ENCODE measurements at regions not wholly inside any gene's neighbourhood (a gene's known extent, or its start where the extent isn't known, plus 50 kb on each side); places are given as distances from the start of the nearest gene placed in this dataset.

DNA sequence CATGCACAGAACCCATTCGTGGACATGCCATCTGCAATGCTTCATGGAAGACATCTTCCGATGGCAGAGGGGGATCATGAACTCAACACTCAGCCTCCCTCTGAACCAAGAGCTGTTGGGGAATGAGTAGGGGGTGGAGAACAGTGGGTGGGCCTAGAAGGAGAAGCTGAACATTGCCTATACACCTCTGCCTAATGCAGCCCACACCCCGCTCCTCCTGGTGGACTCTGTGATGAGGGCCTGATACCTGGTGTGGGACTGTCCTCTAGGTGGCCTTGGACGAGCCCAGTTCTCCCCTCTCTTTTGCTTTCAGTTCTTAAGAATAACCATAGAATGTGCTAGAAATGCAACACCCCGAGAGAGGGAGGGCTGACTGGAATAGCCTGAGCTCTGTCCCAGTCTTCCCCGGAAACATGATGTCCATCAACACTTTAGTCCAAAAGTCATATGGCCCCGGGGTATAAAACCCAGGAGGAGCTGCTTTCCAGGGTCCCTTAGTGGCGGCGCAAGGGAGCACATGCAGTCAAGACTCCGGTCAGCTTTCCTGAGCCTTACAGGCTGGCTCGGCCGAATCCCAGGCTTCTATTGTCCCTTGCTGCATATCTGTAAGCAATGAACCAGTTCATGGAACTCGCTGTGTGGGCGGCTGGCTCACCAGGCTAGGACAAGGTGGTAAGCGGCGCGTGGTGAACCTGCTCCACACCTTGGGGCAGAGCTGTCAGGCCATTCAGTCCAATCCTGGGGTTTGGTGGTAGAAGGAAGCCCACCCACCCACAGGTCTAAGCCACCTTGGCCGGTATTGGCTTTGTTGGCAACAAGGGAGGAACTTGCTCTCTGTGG lies 216.9 kb downstream of the CTTN start:
- H3K27me3 Mint-ChIP-seq (ENCODE audit: low read depth) = peaks cover 29% of the 10 kb centered on the region
- peaks cover 4% of the 10 kb centered on the region for H3K9me3 Mint-ChIP-seq
- TF ChIP-seq, protein P1, sequence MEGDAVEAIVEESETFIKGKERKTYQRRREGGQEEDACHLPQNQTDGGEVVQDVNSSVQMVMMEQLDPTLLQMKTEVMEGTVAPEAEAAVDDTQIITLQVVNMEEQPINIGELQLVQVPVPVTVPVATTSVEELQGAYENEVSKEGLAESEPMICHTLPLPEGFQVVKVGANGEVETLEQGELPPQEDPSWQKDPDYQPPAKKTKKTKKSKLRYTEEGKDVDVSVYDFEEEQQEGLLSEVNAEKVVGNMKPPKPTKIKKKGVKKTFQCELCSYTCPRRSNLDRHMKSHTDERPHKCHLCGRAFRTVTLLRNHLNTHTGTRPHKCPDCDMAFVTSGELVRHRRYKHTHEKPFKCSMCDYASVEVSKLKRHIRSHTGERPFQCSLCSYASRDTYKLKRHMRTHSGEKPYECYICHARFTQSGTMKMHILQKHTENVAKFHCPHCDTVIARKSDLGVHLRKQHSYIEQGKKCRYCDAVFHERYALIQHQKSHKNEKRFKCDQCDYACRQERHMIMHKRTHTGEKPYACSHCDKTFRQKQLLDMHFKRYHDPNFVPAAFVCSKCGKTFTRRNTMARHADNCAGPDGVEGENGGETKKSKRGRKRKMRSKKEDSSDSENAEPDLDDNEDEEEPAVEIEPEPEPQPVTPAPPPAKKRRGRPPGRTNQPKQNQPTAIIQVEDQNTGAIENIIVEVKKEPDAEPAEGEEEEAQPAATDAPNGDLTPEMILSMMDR (IDR thresholded peaks at IDR 0.05; ENCODE audit: unreplicated experiment in 3 of 3) = no peak
- no peaks in the 10 kb centered on the region for H3K36me3 Mint-ChIP-seq (ENCODE audit: low read depth)
- no peak overlapping the region for H3K27ac Mint-ChIP-seq
- peaks cover 19% of the 10 kb centered on the region for H3K4me1 Mint-ChIP-seq
- no peak overlapping the region for H3K4me3 Mint-ChIP-seq

DNA sequence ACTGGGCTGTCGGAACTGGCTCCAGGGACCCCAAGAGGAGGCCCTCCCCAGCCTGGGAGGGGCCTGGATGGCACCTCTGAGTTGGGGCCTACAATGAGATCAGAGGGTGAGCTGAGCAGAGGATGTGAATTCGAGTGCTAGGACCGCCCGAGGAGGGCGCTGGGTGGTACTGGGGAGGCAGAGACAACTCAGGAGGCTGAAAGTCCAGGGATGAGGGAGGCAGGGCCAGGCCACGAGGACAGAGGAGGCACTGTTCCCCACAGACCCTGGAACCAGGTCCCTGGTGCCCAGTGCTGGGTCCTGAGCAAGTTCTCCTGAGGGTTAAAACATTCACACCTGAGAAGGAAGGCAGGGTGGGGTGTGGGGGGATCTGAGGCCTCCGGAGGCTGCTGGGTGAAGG lies 218.0 kb downstream of the CTTN start:
- TF ChIP-seq, protein P1 (IDR thresholded peaks at IDR 0.05; ENCODE audit: unreplicated experiment in 3 of 3) = no peak
- Mint-ChIP-seq H3K36me3 (ENCODE audit: low read depth) (no peaks in the 10 kb centered on the region), H3K27me3 (ENCODE audit: low read depth) (peaks cover 18% of the 10 kb centered on the region), H3K9me3 (peaks cover 4% of the 10 kb centered on the region), H3K27ac (no peak overlapping the region), H3K4me1 (peaks cover 8% of the 10 kb centered on the region), H3K4me3 (no peak overlapping the region)

DNA sequence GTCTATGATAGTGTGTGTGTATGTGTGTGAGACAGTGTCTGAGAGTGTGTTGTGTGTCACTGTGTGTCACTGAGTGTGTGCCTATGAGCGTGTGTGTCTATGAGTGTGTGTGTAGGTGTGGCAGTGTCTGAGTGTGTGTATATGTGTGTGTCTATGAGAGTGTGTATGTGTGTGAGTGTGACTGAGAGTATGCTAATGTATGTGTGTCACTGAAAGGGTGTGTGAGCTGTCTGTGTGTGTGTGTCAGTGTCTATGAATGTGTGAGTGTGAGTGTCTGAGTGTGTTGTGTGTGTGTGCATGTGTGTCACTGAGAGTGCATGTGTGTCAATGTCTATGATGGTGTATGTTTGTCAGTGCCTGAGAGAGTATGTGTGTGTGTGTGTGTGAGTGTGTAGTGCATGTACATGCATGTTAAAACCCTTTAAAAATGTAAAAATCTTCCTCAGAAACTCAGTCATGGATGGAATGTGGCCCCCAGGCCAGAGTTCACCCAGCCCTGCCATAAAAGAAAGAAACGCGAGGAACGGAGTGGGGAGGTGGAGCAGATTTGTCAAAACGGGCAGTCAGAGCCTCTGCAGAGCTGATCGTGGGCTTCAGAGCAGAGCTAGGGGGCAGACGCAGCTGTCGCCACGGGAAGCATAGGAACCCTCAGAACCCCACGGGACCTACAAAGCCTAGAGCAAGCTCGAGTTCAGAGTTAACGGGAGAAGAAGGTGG lies 218.8 kb downstream of the CTTN start:
- Mint-ChIP-seq H3K27me3 (ENCODE audit: low read depth) (peaks cover 13% of the 10 kb centered on the region), H3K4me3 (no peak overlapping the region), H3K27ac (no peak overlapping the region), H3K4me1 (peaks cover 5% of the 10 kb centered on the region), H3K9me3 (peaks cover 4% of the 10 kb centered on the region), H3K36me3 (ENCODE audit: low read depth) (no peaks in the 10 kb centered on the region)
- TF ChIP-seq, protein P1 (IDR thresholded peaks at IDR 0.05; ENCODE audit: unreplicated experiment in 3 of 3) = no peak

DNA sequence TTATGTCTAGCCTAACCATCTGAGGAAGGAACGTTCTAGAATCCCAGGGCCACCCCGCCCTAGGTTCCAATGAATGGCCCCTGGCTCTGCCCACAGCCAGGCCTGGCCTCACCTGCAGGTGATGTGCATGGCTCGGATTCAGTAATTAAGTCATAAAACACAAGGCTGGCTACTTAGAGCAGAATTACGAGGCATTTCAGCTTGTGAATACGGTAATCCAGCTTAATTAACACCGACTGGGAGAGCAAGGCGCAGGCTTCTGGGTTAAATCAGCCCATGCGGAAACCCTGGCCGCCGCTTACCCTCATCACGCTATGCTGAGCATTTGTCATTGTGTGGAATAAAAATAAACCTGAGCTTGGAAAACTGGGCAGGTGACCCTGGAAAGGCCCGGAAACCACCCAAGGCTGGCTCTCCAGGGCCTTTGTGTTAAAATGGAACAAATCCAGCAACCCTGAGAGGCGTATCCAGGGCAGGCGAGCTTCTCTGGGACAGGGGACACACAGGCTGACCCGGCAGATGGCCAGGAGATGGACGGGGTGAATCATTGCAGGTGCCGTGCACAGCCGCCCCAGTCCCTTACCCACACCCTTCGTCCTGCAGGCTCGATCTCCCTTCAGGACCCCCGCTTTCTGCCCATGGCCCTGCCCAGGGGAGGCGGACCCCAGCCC lies 220.2 kb downstream of the CTTN start:
- H3K36me3 Mint-ChIP-seq (ENCODE audit: low read depth) = no peaks in the 10 kb centered on the region
- peaks cover 4% of the 10 kb centered on the region for H3K27me3 Mint-ChIP-seq (ENCODE audit: low read depth)
- TF ChIP-seq, protein P1 (IDR thresholded peaks at IDR 0.05; ENCODE audit: unreplicated experiment in 3 of 3) = no peak
- H3K4me3 Mint-ChIP-seq = no peak overlapping the region
- H3K27ac Mint-ChIP-seq = no peak overlapping the region
- H3K4me1 Mint-ChIP-seq = no peaks in the 10 kb centered on the region
- peaks cover 4% of the 10 kb centered on the region for H3K9me3 Mint-ChIP-seq

DNA sequence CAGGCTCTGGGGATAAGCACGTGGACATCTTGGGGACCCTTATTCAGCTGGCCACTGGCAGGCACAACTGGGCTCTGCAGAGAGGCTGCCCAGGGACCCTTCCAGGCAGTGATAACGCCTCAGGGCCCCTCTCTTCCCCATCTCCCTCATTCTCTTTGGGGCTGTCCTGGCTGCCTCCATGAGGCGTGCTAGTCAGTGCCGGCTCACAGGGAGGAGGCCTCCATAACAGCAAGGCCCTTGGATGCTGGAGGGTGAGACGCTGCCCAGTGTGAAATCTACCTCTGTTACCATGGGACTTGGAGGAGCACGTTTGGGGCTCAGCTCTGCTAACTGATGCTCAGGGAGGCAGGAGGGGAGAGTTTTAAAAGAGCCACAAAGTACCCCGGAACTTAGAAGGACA lies 221.3 kb downstream of the CTTN start:
- TF ChIP-seq, protein P1 (IDR thresholded peaks at IDR 0.05; ENCODE audit: unreplicated experiment in 3 of 3) = no peak
- Mint-ChIP-seq H3K27ac (no peak overlapping the region), H3K36me3 (ENCODE audit: low read depth) (no peaks in the 10 kb centered on the region), H3K9me3 (peaks cover 2% of the 10 kb centered on the region), H3K4me1 (no peaks in the 10 kb centered on the region), H3K4me3 (no peak overlapping the region), H3K27me3 (ENCODE audit: low read depth) (peaks cover under 1% of the 10 kb centered on the region)

Data from nephron (organoid).